GM19468 (cell line): ENCODE measurements at regions not wholly inside any gene's neighbourhood (a gene's known extent, or its start where the extent isn't known, plus 50 kb on each side); places are given as distances from the start of the nearest gene placed in this dataset.
A peak's percentile ranks its signal among the peaks of the same experiment; 100 is the strongest.
"Not testable (repeated sequence)": the region's sequence is repeated elsewhere in the genome, so short reads cannot be mapped to it uniquely, and the experiment has no call there.

Experiments
- ATAC-seq: cut with Tn5 transposase; IDR thresholded peaks from one replicate; pipeline ENCODE4 v1.9.1; 2021; ENCODE audit warnings: mild to moderate bottlenecking, moderate library complexity, moderate number of reproducible peaks; ENCODE audit not compliant: unreplicated experiment; ENCODE audit errors: extremely low read depth

GRCh38 chr13:97770231-97770630 lies 183.2 kb upstream of the IPO5 start:
- not testable (repeated sequence) for ATAC-seq

GRCh38 chr13:97772466-97772865 lies 181.0 kb upstream of the IPO5 start:
- not testable (repeated sequence) for ATAC-seq

- not testable (repeated sequence) for ATAC-seq
Measured at GRCh38 chr13:97774391-97775100, 178.9 kb upstream of the IPO5 start.

GRCh38 chr13:97780486-97780885 lies 173.0 kb upstream of the IPO5 start:
- ATAC-seq: no peak

- ATAC-seq: no peak
Measured at GRCh38 chr13:97781891-97782305, 171.6 kb upstream of the IPO5 start.

GRCh38 chr13:97786510-97786909 lies 167.0 kb upstream of the IPO5 start:
- no peak for ATAC-seq

GRCh38 chr13:97797553-97797952 lies 155.9 kb upstream of the IPO5 start:
- ATAC-seq: no peak

GRCh38 chr13:97798171-97798821 lies 155.2 kb upstream of the IPO5 start:
- ATAC-seq: no peak

GRCh38 chr13:97798836-97799235 lies 154.6 kb upstream of the IPO5 start:
- no peak for ATAC-seq

GRCh38 chr13:97802213-97802612 lies 151.3 kb upstream of the IPO5 start:
- ATAC-seq: no peak

GRCh38 chr13:97809576-97809975 lies 143.9 kb upstream of the IPO5 start:
- ATAC-seq: no peak

- no peak for ATAC-seq
Measured at GRCh38 chr13:97810152-97810551, 143.3 kb upstream of the IPO5 start.

- ATAC-seq: no peak
Measured at GRCh38 chr13:97822377-97822776, 131.1 kb upstream of the IPO5 start.

GRCh38 chr13:97826421-97827012 lies 127.0 kb upstream of the IPO5 start:
- ATAC-seq: no peak

- ATAC-seq: no peak
Measured at GRCh38 chr13:97834250-97834649, 119.2 kb upstream of the IPO5 start.

- no peak for ATAC-seq
Measured at GRCh38 chr13:97843189-97843588, 110.3 kb upstream of the IPO5 start.

GRCh38 chr13:97844151-97844550 lies 109.3 kb upstream of the IPO5 start:
- ATAC-seq: no peak

GRCh38 chr13:97848886-97849285 lies 104.6 kb upstream of the IPO5 start:
- ATAC-seq: no peak

GRCh38 chr13:97849305-97849704 lies 104.2 kb upstream of the IPO5 start:
- peak; percentile 80 for ATAC-seq

GRCh38 chr13:97851269-97851668 lies 102.2 kb upstream of the IPO5 start:
- ATAC-seq: no peak

- ATAC-seq: no peak
Measured at GRCh38 chr13:97852181-97852874, 101.1 kb upstream of the IPO5 start.
